Putamen (tissue), 1 donor: ENCODE measurements at regions not wholly inside any gene's neighbourhood (a gene's known extent, or its start where the extent isn't known, plus 50 kb on each side); places are given as distances from the start of the nearest gene placed in this dataset.

Experiments
- DNase-seq: peaks from one replicate; pipeline ENCODE4 v3.0.0-alpha.2; 2016; ENCODE audit warnings: low spot score

GRCh38 chr13:26941345-26942174 lies 181.0 kb upstream of the GPR12 start:
- DNase-seq, result no peak

DNA sequence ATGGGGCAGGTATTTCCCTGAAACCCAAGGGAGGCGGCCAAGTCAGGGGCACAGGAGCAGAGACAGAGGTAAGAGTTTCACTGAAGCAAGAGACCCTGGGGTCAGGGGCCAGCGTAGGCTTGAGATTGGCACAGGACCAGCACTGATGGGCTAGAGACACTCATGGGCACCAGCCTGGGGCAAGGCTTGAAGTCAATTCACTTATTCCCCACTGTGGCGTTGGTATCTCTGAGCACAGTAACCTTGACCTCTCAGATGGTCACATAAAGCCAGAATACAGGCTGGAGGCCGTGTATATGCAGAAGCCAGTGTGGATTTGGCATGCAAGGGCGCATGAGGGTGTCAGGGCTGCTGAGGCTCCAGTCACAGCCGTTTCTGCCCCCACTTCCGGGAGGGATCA lies 173.5 kb upstream of the GPR12 start:
- DNase-seq, result no peak

GRCh38 chr13:26932465-26932864 lies 171.9 kb upstream of the GPR12 start:
- no peak for DNase-seq

DNA sequence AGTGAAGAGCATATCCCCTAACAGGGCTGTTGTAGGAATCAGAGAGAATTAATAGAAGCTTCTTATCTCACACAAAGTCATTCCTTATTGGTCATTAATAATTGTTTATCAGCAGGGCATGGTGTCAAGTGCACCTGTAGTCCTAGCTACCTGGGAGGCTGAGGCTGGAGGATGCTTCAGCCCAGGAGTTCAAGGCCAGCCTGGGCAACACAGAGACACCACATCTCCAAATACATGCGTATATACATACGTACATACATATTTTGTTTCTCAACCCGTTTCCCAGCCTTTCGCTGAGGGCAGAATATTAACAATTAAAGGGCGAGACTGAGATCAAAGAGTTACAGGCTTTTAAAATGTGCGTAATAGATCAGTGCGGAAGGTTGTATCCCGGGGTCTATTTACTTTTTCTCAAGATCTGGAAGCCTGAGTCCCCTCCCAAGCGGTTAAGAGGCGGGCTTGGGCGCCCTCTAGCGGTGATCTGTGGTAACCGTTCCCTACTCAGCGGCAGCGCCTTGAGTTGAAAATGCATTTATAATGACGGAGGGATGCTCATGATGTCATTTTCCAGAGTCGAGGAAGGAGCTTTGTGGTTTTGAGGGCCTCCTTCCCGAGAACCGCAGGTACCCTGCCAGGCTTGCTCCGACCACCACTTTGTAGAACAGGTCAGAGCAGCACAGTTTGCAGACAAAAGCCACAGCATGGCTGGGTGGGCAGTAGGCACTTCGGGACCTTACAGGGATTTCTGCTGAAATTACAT lies 169.6 kb upstream of the GPR12 start:
- DNase-seq, result peak; percentile 75

DNA sequence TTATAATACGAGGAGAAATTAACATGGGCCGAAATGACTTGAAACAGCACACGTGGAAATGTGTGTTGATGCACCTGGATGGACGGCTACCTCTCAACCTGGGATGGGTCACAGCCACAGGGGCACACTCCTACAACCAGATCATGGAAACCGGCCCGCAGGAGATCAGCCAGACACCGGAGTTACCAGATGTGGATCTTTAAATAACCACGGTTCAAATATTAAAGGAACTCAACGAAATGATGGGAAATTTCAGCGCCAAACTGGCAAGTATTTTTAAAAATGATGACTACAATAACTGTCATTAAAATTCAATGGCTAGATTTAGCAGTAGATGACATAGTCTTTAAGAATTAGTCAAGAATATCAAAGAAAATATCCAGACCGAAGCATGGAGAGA lies 166.9 kb upstream of the GPR12 start:
- no peak for DNase-seq

DNA sequence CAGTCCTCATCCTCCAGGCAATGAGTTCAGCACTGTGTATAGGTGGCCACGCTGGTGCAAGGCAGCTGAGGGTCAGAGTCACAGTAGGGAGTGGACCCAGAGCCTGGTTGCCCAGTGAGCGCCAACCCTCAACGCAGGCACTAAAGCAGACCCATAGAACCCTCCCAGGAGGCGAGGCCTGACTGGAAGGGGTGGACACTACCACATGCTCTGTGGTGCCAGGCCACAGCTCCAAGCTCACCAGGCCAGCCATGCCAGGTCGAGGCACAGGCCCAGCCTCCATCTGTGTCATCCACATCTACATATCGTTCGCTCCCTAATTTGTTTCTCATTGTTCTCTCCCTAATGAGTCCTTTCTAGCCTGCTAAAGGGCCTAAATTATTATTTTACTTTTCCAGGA lies 165.8 kb upstream of the GPR12 start:
- DNase-seq, result no peak

DNA sequence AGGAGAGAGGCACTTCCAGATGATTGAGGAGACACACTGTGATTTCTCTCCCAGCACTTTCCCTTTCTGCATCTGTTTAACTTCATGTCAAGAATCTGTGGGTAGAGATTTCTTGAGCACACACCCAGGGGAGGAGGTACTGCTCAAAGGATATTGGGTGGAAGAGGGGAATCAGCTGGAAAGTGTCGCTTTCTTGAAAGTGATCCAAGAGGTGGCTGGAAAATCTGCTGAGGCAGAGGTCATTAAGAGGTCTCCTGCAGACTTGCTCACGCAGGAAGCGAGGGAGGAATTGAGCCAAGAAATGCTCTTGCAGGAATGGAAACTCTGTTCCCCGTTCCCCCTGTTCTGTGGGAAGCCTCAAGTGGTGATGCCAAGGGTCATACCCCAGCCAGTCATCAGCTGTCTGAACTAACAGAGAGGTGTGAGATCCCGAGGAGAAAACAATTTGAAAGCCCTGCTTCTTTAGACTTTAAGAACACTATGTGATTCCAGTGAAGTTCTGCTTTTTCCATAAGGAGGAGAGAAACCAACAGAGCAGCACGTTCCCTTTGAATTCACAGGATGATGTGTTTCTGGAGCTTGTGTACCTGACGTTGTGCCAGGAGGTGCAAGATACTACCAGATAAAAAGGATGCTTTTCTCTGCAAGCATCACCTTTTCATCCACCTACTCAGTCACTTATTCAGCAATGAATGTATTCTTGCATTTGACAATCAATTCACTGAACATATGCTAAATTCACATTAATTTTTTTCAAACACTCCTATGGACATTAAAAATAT lies 163.4 kb upstream of the GPR12 start:
- peak; percentile 56 for DNase-seq

DNA sequence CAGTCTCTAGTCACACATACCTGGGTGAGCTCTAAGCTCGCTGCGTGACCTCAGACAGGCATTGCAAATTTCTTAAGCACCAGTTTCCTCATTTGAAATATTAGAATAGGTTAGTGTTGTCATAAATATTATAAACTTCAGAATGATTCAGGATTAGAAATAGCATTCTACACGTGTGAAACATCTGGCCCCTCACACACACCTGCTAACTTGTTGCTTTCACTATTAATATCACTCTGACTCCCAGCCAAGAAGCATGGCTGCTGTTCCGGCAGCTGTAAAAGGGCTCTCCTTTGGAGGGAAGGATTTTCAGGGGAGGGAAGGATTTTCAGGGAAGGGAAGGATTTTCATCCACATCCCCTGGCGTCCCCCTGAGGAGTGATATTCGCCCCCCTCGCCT lies 161.3 kb upstream of the GPR12 start:
- DNase-seq, result no peak

DNA sequence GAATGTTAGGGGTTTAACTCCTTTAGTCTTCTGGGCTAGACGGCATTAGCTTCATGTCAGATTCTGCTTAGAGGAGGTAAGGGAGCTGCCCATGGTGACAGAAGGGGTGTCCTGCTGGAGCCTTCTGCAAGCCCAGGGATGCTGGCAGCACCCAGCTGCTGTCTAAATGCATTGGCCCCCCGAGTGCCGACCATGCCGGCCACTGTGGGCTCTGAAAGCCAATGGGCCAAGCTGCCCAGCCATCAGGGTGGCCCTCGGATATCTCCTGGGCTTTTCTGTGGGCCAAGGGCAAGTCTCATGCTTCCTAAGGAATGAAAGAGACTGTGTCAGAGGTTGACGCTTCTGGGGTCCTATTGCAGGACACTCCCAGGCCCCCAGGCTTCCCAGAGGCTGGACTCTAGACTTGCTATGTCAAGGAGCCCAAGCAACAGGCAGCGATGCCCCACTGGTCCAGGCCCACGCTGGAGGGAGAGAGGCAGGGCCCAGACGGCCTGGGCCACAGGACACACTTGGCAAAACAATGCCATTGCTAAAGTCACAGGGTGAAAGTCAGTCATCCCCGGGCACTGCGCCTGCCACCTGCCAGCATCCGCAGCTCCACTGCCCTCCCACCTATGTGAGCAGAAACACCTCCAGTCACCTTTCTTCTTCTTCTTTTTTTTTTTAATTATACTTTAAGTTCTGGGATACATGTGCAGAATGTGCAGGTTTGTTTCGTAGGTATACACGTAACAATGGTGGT lies 160.2 kb upstream of the GPR12 start:
- DNase-seq, result no peak

GRCh38 chr13:26919732-26920131 lies 159.1 kb upstream of the GPR12 start:
- DNase-seq, result no peak

- DNase-seq, result no peak
Measured at GRCh38 chr13:26919311-26919710, 158.7 kb upstream of the GPR12 start.

- DNase-seq, result no peak
Measured at GRCh38 chr13:26914624-26915023, 154.0 kb upstream of the GPR12 start.

- no peak for DNase-seq
Measured at GRCh38 chr13:26914148-26914547, 153.6 kb upstream of the GPR12 start.

DNA sequence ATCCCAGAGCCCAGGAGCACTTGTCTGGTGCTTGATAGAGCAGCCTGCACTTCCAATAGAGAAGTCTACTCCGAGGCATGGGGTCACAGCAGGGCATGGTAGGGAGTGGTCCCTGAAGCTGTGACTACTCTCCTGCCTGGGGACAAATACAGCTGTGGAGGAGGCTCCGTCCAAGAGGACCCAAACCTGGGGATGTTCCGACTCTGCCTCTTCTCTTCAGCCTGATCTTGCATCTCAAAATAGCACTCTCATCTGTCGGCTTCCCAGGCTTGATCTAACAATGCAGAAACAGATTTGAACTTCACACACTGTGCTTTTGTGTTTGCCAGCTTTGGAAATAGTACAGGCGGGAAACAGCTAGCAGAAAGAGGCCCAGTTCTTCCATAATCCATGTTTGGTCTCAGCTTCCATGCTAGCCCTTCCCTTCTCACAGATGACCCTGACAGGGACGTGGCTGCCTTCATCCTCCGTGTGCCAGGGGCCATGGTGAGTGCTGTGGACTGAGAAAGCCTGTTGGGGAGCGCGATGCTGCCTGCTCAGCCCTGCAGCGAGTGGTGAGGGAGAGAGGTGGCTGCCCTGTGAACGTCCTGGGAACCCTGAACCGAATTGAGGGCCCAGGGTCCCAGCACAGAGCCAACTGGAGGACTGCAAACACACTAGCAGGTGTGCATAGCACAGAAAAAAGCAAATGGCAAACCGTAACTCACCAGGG lies 150.3 kb upstream of the GPR12 start:
- no peak for DNase-seq

DNA sequence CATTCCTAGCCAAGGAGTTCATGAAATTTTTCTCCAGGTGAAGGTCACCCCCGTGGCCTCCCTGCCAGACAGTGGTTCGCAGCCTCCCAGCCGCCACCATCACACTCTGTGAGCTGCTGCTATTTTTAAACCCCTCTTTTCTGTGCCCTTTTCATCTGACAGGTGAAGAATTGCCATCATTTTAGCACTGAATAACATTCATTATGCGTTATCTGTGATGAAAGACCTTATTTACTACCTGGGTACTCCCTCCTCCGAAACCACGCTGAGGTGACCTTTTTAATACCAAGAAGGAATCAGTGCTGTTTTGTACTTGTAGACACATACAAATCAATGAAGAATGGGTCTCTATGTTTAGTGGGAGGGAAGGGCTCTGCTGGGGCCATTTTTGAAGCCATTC lies 148.9 kb upstream of the GPR12 start:
- no peak for DNase-seq

DNA sequence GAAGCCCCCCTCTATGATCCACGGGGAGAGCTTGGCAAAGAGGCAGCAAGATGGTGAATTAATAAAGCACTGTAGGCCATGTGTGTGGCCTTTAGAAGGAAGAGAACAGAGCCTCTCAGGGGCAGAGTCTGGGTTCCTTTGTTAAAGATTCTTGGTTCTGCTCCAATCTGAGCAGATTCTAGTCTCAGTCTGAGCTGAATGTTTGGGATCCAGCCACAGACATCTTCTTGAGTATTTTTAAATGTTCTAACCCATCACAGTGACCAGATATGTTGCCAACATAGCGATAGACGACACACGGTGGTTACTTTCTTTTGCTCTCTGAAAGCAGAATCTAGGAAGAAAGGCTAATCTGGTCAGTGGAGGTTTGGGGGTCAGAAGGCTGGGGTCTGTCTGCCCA lies 147.5 kb upstream of the GPR12 start:
- DNase-seq, result no peak

DNA sequence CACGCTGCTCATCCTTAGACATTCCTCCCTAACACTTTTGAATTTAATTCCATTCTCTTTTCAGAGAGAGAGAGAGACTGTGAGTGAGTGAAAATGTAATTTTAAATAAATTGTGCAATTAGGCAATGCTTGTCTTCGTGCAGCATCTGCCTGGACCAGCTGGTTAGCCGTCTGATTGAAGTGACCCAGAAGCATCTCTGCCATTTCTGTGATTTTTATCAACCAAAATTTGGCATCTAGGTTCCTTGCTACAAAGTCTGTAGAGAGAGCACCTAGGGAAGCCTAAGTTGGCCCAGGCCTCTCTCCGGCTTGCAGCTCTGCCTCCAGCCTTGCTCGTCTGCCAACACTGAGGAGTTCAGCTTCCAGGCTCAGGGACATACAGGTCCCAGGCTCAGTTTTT lies 138.6 kb upstream of the GPR12 start:
- DNase-seq, result no peak

DNA sequence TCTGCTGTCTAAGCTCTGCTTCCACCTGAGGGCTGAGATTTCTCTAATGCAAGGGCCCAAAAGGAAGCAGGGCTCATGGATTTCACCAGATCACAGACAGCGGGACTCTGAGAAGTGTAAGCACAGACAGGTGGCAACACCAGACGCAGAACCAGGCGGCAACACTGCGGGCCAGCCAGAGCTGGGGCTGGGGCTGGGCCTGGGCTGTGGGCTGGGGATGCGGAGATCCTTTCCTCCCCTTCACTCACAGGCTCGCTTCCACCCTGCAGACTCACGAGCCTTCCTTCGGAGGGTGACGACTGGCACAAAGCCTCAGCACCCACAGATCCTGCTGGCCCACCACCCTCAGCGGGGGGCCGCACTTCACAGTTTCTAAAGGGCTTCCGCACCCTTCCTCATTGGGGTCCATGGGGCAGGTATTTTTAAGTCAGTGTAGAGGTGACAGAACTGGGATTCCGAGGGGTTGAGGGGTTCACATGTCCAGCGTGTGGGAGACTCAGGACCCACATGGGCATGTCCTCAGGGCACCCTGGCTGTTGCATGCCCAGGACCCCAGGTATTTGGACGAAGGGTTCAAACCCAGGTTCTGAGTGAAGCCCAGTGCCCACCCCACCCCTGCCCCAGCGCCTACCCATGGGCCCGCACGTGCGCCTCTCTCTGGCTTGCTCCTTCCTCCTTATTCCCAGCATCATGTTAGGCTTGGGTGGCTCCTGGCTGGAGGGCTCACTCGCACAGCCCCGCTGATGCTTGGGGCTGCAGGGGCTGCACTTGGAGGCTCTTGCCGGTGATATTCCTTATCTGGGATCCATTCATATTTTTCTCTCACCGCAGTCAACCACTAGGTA lies 137.3 kb upstream of the GPR12 start:
- no peak for DNase-seq

DNA sequence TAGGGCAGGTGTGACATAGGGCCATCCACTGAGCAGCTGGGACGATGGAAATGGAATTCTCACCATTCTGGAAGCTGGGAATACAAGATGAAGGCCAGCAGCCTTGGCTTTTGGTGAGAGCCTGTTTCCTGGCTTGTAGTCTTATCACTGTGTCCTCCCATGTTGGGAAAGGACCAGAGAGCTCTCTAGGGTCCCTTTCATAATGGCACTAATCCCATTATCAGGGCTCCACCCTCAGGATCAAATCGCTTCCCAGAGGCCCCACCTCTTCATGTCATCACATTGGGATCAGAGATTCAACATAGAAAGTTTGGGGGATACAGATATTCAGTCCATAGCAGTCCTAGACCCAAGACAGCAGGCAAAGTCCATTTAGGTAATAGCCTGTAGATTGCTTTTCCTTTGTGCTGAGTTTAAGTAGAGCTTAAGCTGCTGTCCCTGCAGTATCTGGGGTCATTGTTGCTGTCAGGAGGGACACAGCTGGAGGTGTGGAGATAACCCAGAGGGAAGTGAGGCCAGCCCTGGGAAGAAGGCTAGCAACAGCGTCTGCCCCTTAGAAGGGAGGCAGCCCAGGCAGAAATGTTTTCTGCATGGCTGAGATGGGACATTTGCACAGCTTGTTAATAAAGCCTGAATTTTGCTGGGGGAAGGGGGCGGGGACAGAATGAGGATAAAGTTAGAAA lies 136.5 kb upstream of the GPR12 start:
- DNase-seq, result no peak
